Fibroblast of the aortic adventitia (primary cell): ENCODE measurements at regions not wholly inside any gene's neighbourhood (a gene's known extent, or its start where the extent isn't known, plus 50 kb on each side); places are given as distances from the start of the nearest gene placed in this dataset.
A peak's percentile ranks its signal among the peaks of the same experiment; 100 is the strongest.

Source experiments
- DNase-seq: peaks from one replicate; pipeline ENCODE4 v3.0.0-alpha.2; 2010; ENCODE audit warnings: low read depth
- H3K4me3 ChIP-seq: 2 replicates; pipeline ENCODE4 v1.5.1; 2011; ENCODE audit warnings: low read depth, mild to moderate bottlenecking, control low read depth, low read length, moderate library complexity
- TF ChIP-seq, protein P1 (sequence below): IDR thresholded peaks from 2 replicates; pipeline ENCODE4 v1.5.1; 2011; ENCODE audit warnings: mild to moderate bottlenecking, low read length, control low read depth, inconsistent platforms; ENCODE audit not compliant: insufficient read depth

DNA sequence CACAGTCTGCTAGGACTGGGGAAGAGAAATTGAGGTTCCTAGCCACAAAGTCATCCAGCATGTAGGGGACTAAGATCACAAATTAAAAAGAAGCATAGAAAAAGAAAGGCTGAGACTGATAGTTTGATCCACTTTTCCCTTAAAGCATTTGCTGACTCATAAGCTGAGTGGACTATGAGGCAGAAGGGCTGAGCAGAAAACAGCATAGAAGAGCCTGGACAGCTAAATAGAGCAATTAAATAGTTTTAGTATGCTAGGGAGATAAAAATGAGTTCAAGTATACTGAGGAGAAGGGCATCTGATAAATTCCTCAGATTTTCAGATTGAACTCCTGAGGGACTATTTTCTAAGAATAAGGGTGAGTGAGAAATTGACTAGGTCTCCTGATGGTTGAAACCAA is 155.9 kb upstream of the EGR2 start:
- H3K4me3 ChIP-seq = no peak overlapping the region
- TF ChIP-seq, protein P1, sequence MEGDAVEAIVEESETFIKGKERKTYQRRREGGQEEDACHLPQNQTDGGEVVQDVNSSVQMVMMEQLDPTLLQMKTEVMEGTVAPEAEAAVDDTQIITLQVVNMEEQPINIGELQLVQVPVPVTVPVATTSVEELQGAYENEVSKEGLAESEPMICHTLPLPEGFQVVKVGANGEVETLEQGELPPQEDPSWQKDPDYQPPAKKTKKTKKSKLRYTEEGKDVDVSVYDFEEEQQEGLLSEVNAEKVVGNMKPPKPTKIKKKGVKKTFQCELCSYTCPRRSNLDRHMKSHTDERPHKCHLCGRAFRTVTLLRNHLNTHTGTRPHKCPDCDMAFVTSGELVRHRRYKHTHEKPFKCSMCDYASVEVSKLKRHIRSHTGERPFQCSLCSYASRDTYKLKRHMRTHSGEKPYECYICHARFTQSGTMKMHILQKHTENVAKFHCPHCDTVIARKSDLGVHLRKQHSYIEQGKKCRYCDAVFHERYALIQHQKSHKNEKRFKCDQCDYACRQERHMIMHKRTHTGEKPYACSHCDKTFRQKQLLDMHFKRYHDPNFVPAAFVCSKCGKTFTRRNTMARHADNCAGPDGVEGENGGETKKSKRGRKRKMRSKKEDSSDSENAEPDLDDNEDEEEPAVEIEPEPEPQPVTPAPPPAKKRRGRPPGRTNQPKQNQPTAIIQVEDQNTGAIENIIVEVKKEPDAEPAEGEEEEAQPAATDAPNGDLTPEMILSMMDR = no peak
- peak; percentile 44 for DNase-seq

DNA sequence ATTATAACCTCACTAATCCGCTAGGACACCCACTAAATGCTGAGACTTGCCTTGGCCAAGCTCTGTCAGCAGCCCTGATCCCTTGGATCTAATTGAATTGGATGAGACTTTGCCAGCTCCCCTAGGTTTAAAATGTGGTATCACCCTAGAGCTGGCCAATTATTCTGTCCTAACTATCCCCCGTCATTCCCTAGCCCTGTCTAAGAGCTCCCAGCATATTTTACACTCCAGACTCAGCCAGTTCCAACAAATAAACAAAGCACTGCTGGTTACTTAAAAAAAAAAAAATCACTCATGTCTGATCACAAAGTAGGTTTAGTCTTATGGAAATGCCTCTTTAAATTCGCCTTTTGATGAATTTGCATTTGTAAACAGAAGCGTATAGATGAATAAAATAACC is 147.9 kb upstream of the EGR2 start:
- TF ChIP-seq, protein P1 = no peak
- H3K4me3 ChIP-seq = no peak overlapping the region
- no peak for DNase-seq

DNA sequence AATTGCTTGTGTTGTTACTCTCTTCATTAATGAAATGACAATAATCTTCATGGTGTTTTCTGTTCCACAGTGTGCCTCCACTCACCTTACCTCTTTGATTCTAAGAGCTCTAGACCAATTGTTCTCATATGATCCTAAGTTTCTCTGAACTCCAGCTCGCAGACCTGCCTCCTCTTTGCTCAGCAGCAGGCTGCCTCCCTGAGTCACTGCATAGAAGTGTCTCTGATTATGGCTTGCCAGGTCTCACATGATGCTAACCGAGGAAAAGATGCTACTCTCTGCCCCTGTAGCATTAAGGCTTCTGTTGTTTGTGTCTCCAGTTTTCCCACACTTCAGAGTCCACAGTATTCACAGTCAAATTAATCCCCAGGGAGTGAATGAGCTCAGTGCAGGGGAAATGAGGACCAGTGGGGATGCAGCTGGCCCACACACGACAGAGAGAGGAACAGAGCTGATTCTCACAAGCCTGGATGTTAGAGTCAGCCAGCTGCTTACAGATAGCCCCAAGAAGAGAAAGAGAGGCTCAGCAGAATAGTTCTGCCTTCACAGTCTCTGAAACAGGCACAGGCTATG is 145.9 kb upstream of the EGR2 start:
- TF ChIP-seq, protein P1 = no peak
- H3K4me3 ChIP-seq = no peak overlapping the region
- peak; percentile 20 for DNase-seq

DNA sequence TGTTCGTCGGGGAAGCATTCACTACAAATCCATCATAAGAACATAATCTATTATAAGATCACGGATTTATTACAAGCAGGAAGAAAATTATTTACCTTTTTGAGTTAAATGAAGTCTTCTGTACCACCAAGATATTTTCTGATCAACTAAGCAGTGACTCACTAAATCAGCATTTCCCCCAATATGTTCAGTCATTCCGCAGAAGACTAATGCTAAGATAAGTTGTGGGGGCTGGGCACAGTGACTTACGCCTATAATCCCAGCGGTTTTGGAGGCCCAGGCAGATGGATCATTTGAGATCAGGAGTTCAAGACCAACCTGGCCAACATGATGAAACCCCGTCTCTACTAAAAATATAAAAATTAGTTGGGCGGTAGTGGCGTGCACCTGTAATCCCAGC is 144.2 kb upstream of the EGR2 start:
- TF ChIP-seq, protein P1 = no peak
- no peak for DNase-seq
- no peak overlapping the region for H3K4me3 ChIP-seq

DNA sequence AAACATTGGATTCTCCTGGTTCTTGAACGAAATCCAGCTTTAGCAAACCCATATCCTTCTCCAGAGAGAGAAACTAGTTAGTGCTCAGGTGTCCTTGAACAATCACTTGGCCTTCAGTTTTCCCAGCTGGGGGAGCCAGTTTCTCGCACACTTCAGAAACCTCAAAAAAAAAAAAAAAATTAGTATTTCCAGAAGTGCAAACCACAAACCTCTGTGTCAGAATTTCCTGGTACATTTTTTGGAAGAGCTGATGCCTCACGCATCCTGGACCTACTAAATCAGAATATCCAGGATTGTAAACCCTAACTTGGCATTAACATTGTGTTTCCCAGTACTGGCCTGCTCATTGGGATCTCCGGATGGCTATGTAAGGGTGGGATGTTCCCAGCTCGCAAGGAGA is 143.4 kb upstream of the EGR2 start:
- DNase-seq = no peak
- no peak overlapping the region for H3K4me3 ChIP-seq
- TF ChIP-seq, protein P1 = no peak

- H3K4me3 ChIP-seq = no peak overlapping the region
- DNase-seq = no peak
Observed at GRCh38 chr10:62958980-62959379, 142.8 kb upstream of the EGR2 start.

More at GRCh38 chr10:62958980-62959379, 142.8 kb upstream of the EGR2 start:
- TF ChIP-seq, protein P1 = no peak
